GM13977 (cell line): ENCODE measurements at regions not wholly inside any gene's neighbourhood (a gene's known extent, or its start where the extent isn't known, plus 50 kb on each side); places are given as distances from the start of the nearest gene placed in this dataset.

Experiments used
- DNase-seq: peaks from one replicate; pipeline ENCODE4 v3.0.0; 2012; ENCODE audit warnings: low spot score
- in situ Hi-C: fragments of 300-500 bp; cut with MboI; formaldehyde crosslinking; loops from one replicate; pipeline ENCODE4 v1.12.0; 2022; ENCODE audit warnings: low sequenced_read_pairs, low pct_unique_long_range_greater_than_20kb, mixed read lengths, inconsistent platforms; ENCODE audit not compliant: unreplicated experiment
- TF ChIP-seq, protein P1 (sequence below): IDR thresholded peaks from 2 replicates; pipeline ENCODE4 v1.5.1; 2012; ENCODE audit warnings: mild to moderate bottlenecking, control low read depth; ENCODE audit not compliant: insufficient read depth; ENCODE audit errors: extremely low read depth, missing control alignments

DNA sequence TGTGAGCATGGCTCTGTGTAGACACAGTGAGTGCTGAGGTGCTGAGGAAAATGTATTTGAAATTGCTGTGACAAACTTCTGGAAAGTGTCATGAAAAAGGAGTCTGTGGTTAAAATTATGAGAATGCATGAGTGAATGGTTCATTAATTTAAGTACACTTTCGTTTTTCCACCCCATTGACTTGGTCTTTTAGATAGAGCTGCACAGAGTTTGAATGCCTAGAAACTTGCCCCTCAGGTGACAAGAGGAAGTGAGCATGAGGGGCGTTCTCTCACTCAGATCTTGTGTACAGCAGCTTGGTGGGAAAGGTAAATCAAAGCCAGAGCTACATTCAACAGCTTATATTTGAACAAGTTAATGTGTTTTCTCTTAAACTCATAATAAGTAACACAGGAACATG lies 296.8 kb downstream of the WDR72 start:
- TF ChIP-seq, protein P1, sequence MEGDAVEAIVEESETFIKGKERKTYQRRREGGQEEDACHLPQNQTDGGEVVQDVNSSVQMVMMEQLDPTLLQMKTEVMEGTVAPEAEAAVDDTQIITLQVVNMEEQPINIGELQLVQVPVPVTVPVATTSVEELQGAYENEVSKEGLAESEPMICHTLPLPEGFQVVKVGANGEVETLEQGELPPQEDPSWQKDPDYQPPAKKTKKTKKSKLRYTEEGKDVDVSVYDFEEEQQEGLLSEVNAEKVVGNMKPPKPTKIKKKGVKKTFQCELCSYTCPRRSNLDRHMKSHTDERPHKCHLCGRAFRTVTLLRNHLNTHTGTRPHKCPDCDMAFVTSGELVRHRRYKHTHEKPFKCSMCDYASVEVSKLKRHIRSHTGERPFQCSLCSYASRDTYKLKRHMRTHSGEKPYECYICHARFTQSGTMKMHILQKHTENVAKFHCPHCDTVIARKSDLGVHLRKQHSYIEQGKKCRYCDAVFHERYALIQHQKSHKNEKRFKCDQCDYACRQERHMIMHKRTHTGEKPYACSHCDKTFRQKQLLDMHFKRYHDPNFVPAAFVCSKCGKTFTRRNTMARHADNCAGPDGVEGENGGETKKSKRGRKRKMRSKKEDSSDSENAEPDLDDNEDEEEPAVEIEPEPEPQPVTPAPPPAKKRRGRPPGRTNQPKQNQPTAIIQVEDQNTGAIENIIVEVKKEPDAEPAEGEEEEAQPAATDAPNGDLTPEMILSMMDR: no peak
- in situ Hi-C loops: no loop called here
- DNase-seq: no peak

DNA sequence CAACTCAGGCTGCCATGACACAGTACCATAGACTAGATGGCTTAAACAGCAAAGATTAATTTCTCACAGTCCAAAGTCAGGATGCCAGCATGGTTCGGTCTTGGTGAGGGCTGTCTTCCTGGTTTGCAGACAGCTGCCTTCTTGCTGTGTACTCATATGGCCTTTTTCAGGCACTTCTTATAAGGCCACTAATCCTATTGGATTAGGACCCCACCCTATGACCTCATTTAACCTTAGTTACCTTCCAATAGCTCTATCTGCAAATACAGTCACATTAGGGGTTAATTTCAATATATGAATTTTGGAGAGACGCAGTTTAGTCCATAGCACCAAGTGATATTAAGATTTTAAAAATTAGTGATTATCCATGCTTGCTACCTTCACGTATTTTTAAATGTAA lies 297.8 kb downstream of the WDR72 start:
- TF ChIP-seq, protein P1: no peak
- in situ Hi-C loops: no loop called here
- DNase-seq: no peak

DNA sequence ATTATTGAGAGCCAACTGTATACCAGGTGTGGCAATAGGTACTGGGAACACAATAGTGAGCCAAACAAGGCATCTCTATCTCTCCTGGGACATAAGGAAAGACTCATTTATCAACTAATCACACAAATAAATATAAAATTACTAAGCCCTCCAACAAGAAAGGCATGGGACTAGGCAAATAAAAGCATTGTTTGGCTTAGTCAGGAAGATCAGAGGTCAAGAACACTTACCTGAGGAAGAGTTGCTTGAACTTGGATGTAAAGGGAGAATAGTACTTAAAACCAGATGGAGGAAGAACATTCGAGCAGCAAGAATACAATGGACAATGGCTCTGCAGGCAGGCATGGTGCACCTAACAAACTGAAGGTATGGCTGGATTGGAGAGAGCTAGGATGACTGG lies 300.7 kb downstream of the WDR72 start:
- DNase-seq: no peak
- in situ Hi-C loops: no loop called here
- TF ChIP-seq, protein P1: no peak

DNA sequence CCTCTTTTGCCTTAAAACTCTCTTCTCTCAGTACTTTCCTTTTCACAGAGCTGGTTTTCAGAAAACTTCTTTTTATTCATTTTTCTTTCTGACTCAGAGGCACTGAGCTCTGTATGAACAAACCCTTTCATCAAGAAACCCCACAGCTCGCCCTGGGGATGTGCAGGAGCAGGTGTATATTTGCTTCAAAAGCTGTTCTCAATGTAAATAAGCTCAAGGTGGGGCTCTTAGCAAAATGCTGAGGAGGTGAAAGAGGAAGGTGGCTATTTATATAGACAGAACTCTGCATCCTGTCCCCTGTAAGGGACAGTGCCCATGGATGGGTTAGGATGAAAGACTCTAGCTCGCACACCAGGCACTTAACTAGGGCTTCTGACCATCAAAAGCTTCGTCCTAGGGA lies 302.0 kb downstream of the WDR72 start:
- TF ChIP-seq, protein P1: no peak
- DNase-seq: no peak
- in situ Hi-C loops: no loop called here

DNA sequence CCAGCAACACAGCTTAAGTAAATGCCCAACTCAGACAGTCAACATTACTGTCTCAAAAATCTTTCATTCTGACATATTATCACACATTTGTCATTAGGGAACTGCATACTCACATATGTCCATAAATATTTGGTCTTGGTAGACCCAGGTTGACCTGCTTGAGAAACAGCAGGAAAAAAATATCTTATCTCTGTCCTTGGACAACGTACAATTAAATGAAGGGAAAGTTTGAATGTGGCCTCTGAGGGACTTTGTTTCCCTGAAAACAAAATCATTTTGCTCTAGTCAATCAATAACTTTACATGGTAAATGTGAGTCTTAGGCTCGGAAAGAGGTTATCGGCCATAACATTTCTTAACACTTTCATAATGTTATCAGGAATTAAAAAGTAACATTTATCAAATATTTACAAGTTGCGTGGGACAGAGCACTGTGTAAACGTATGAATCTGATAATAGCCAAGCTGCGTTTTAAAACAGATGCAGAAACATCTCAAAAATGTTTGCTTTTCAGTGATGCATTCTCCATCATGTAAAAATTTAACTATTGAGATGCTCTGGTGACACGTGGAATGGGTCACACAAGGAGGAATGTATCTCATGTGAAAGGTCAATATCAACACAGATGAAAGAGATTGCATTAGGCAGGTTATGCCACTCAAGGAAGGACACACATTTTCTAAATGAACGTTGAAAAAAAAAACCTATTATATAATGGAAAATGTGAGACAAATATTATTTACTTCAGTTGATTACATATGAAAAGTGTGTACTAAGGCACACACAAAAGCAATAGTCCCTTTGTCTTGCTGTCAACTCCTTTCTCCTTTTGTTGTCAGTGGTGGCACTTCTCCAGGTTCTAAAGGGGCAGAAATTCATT lies 304.4 kb downstream of the WDR72 start:
- TF ChIP-seq, protein P1: no peak
- DNase-seq: no peak
- in situ Hi-C loops: no loop called here

DNA sequence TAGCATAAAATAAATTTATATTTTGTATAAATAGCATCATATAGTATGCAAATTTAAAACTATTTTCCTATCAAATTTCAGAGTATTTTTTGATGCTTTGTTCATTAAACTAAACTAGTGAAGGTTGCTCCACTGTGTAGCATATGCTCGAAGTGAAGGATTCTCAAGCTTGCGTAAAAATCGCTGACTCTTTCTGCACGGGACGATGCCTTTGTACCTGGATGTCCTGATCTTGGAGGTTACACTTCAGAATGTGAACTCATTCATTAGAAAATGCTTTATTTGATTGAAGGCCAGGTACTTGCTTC lies 305.0 kb downstream of the WDR72 start:
- TF ChIP-seq, protein P1: no peak
- DNase-seq: no peak
- in situ Hi-C loops: no loop called here
